CD14-positive monocyte (primary cell): ENCODE measurements at regions not wholly inside any gene's neighbourhood (a gene's known extent, or its start where the extent isn't known, plus 50 kb on each side); places are given as distances from the start of the nearest gene placed in this dataset.

Source experiments
- DNase-seq, 3 donors: peaks; one replicate each; pipeline ENCODE4 v3.0.0-alpha.2; 2011 to 2022
- H2AFZ ChIP-seq: 2 replicates; pipeline ENCODE4 v1.6.0; 2012; ENCODE audit warnings: mild to moderate bottlenecking, low read depth, low read length, inconsistent platforms; ENCODE audit not compliant: insufficient read depth, poor library complexity, severe bottlenecking
- H3K27ac ChIP-seq, 2 donors: 1 replicate in 1 of 2; 2 replicates in 1 of 2; pipeline ENCODE4 v1.5.1; 2012 to 2013; ENCODE audit warnings: low read length in 2 of 2, control low read depth in 1 of 2, inconsistent platforms in 1 of 2, low read depth in 1 of 2, mild to moderate bottlenecking in 1 of 2
- H3K27me3 ChIP-seq, 2 donors: one replicate each; pipeline versions ENCODE4 v1.6.0 to v1.6.1; 2011 to 2013; ENCODE audit warnings: low read length in 2 of 2; ENCODE audit not compliant: control insufficient read depth in 2 of 2, insufficient read depth in 2 of 2
- H3K36me3 ChIP-seq, 2 donors: replicated peaks in 1 of 2; 1 replicate in 1 of 2; 2 replicates in 1 of 2; pipeline versions ENCODE4 v1.5.1 to v1.6.1; 2012 to 2013; ENCODE audit warnings: low read length in 2 of 2, control low read depth in 1 of 2, inconsistent platforms in 1 of 2, mild to moderate bottlenecking in 1 of 2; ENCODE audit not compliant: insufficient read depth in 2 of 2, control insufficient read depth in 1 of 2
- H3K4me1 ChIP-seq, 2 donors: 1 replicate in 1 of 2; 2 replicates in 1 of 2; pipeline versions ENCODE4 v1.5.1 to v1.6.1; 2012 to 2013; ENCODE audit warnings: low read length in 2 of 2, control low read depth in 1 of 2, inconsistent platforms in 1 of 2, mild to moderate bottlenecking in 1 of 2, moderate library complexity in 1 of 2; ENCODE audit not compliant: insufficient read depth in 2 of 2, control insufficient read depth in 1 of 2
- H3K4me2 ChIP-seq: replicated peaks from 2 replicates; pipeline ENCODE3; 2012; ENCODE audit warnings: low read length, moderate library complexity, mild to moderate bottlenecking; ENCODE audit not compliant: poor library complexity, severe bottlenecking; ENCODE audit errors: extremely low read depth
- H3K4me3 ChIP-seq, 3 experiments: fragments of 200-600 bp in 1 of 3; sonication (generic) in 1 of 3; replicated peaks in 1 of 3; 1 replicate in 2 of 3; 2 replicates in 1 of 3; pipeline ENCODE4 v1.5.1; 2011 to 2013; ENCODE audit warnings: low read length in 3 of 3, mild to moderate bottlenecking in 3 of 3, control low read depth in 2 of 3, low read depth in 2 of 3, inconsistent platforms in 1 of 3, moderate library complexity in 1 of 3
- H3K79me2 ChIP-seq: 2 replicates; pipeline ENCODE4 v1.6.0; 2012; ENCODE audit warnings: mild to moderate bottlenecking, control low read depth, inconsistent platforms, low read length, moderate library complexity; ENCODE audit not compliant: insufficient read depth
- H3K9ac ChIP-seq: 2 replicates; pipeline ENCODE4 v1.6.0; 2017; ENCODE audit warnings: low read length, mild to moderate bottlenecking; ENCODE audit not compliant: insufficient read depth, poor library complexity, severe bottlenecking
- H3K9me3 ChIP-seq, 2 donors: replicated peaks in 1 of 2; 1 replicate in 1 of 2; 2 replicates in 1 of 2; pipeline versions ENCODE4 v1.5.1 to v1.6.1; 2012 to 2013; ENCODE audit warnings: low read length in 2 of 2, control low read depth in 1 of 2; ENCODE audit not compliant: control insufficient read depth in 1 of 2, insufficient read depth in 1 of 2
- H4K20me1 ChIP-seq: 2 replicates; pipeline ENCODE4 v1.6.0; 2012; ENCODE audit warnings: mild to moderate bottlenecking, low read length, control low read depth, moderate library complexity; ENCODE audit not compliant: insufficient read depth
- H3K27ac Mint-ChIP-seq, 7 donors: one replicate each; pipeline ENCODE4 v1.8.0; 2020; ENCODE audit warnings: mild to moderate bottlenecking in 7 of 7, mixed read lengths in 7 of 7, moderate library complexity in 6 of 7, inconsistent platforms in 2 of 7
- H3K27me3 Mint-ChIP-seq, 3 donors: one replicate each; pipeline ENCODE4 v1.8.0; 2021 to 2022; ENCODE audit warnings: low read depth in 3 of 3, mild to moderate bottlenecking in 3 of 3, mixed read lengths in 3 of 3, moderate library complexity in 3 of 3, inconsistent platforms in 1 of 3
- H3K36me3 Mint-ChIP-seq, 2 donors: one replicate each; pipeline ENCODE4 v1.8.0; 2020; ENCODE audit warnings: mixed read lengths in 2 of 2, inconsistent platforms in 1 of 2, mild to moderate bottlenecking in 1 of 2
- H3K4me1 Mint-ChIP-seq: one replicate; pipeline ENCODE4 v1.8.0; 2020; ENCODE audit warnings: mild to moderate bottlenecking, mixed read lengths
- H3K4me3 Mint-ChIP-seq, 2 donors: one replicate each; pipeline ENCODE4 v1.8.0; 2020; ENCODE audit warnings: mild to moderate bottlenecking in 2 of 2, mixed read lengths in 2 of 2, moderate library complexity in 1 of 2
- H3K9me3 Mint-ChIP-seq, 7 donors: one replicate each; pipeline ENCODE4 v1.8.0; 2020 to 2022; ENCODE audit warnings: mixed read lengths in 7 of 7, mild to moderate bottlenecking in 6 of 7, moderate library complexity in 6 of 7, inconsistent platforms in 2 of 7
- WGBS: methylation state at CpG from one replicate; pipeline ENCODE4 v1.1.5; 2013; ENCODE audit warnings: missing lambda C conversion rate; ENCODE audit not compliant: insufficient coverage; 5-methylcytosine and 5-hydroxymethylcytosine counted together
- intact Hi-C, 2 donors: fragments of 100-400 bp; cut with micrococcal nuclease; formaldehyde crosslinking; loops; one replicate each; pipeline versions ENCODE4 v1.15.0 to v1.15.1; 2023
- TF ChIP-seq, protein P1 (sequence below): fragments of 200-600 bp; IDR thresholded peaks from one replicate; pipeline ENCODE4 v1.8.0; 2022; ENCODE audit warnings: antibody characterized with exemption, mild to moderate bottlenecking

DNA sequence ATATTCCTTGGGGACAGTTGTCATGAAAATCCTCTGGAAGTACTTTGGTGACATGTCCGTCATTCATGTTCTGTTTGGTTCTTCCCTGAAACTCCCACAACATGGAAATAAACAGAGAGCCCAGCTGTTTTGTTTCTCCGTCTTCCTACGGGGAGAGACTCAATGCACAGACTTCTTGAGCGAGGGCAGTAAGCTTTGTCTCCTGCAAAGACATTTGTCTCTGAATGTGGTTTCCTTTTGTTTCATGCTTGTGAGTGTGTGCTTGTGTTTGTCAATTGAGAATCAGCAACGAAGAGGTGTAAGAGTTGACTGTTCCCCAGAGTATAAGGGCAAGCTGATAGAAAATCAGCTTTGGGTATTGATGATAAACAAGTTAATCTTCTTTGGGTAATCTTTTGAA lies 643.0 kb upstream of the RBFOX1 start:
- WGBS: 45% methylated on average over 4 of the region's 5 CpGs
- TF ChIP-seq, protein P1, sequence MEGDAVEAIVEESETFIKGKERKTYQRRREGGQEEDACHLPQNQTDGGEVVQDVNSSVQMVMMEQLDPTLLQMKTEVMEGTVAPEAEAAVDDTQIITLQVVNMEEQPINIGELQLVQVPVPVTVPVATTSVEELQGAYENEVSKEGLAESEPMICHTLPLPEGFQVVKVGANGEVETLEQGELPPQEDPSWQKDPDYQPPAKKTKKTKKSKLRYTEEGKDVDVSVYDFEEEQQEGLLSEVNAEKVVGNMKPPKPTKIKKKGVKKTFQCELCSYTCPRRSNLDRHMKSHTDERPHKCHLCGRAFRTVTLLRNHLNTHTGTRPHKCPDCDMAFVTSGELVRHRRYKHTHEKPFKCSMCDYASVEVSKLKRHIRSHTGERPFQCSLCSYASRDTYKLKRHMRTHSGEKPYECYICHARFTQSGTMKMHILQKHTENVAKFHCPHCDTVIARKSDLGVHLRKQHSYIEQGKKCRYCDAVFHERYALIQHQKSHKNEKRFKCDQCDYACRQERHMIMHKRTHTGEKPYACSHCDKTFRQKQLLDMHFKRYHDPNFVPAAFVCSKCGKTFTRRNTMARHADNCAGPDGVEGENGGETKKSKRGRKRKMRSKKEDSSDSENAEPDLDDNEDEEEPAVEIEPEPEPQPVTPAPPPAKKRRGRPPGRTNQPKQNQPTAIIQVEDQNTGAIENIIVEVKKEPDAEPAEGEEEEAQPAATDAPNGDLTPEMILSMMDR: no peak
- Histone ChIP-seq H3K79me2 (no peaks in the 10 kb centered on the region), H4K20me1 (no peaks in the 10 kb centered on the region), H3K4me1 (no peaks in the 10 kb centered on the region), H3K4me2 (no peak overlapping the region), H3K4me3 (no peak overlapping the region), H3K27me3 (no peaks in the 10 kb centered on the region), H3K36me3 (no peaks in the 10 kb centered on the region), H2AFZ (no peak overlapping the region), H3K9ac (no peak overlapping the region), H3K27ac (no peak overlapping the region), H3K9me3 (no peaks in the 10 kb centered on the region)
- DNase-seq: no peak
- intact Hi-C loops: no loop called here
- Mint-ChIP-seq H3K36me3 (no peaks in the 10 kb centered on the region), H3K27ac (no peak overlapping the region), H3K4me1 (no peaks in the 10 kb centered on the region), H3K27me3 (no peaks in the 10 kb centered on the region), H3K4me3 (no peak overlapping the region), H3K9me3 (peaks cover 0 to 3% (median 0%) of the 10 kb centered on the region in 7 donors)

DNA sequence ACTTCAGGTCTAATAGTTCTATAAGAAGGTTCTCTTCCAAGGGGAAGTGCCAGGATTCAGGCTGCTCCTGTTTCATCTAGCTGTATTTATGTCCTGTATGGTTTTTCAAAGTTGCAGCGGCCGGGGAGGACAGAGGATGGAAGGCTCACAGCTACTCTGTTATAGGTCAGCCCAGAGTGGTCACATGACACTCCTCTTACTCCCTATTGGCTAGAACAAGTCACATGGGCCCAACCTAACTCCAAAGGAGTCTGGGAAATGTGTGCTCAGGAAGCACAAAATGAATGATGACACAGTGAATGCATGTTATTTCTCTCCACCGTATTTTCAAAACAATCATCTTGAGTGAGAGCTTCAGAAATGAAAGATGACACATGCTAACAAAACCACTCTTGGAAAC lies 645.1 kb upstream of the RBFOX1 start:
- no peaks in the 10 kb centered on the region for H3K4me1 Mint-ChIP-seq
- H3K36me3 ChIP-seq: no peaks in the 10 kb centered on the region
- no peaks in the 10 kb centered on the region for H3K27me3 ChIP-seq
- H3K4me3 Mint-ChIP-seq: no peak overlapping the region
- intact Hi-C loops: no loop called here
- no peak overlapping the region for H3K27ac ChIP-seq
- no peaks in the 10 kb centered on the region for H3K4me1 ChIP-seq
- no peaks in the 10 kb centered on the region for H3K9me3 ChIP-seq
- no peak overlapping the region for H3K4me2 ChIP-seq
- no peak overlapping the region for H2AFZ ChIP-seq
- no peak overlapping the region for H3K9ac ChIP-seq
- no peaks in the 10 kb centered on the region for H3K79me2 ChIP-seq
- H3K9me3 Mint-ChIP-seq: peaks cover 0 to 3% (median 0%) of the 10 kb centered on the region in 7 donors
- H3K4me3 ChIP-seq: no peak overlapping the region
- no peak overlapping the region for H3K27ac Mint-ChIP-seq
- no peak for DNase-seq
- H3K27me3 Mint-ChIP-seq: no peaks in the 10 kb centered on the region
- no peaks in the 10 kb centered on the region for H3K36me3 Mint-ChIP-seq
- TF ChIP-seq, protein P1: no peak
- no peaks in the 10 kb centered on the region for H4K20me1 ChIP-seq
- 88% methylated on average over 1 of the region's 3 CpGs for WGBS
